ENCODE measurements at regions not wholly inside any gene's neighbourhood (a gene's known extent, or its start where the extent isn't known, plus 50 kb on each side); places are given as distances from the start of the nearest gene placed in this dataset.

DNA sequence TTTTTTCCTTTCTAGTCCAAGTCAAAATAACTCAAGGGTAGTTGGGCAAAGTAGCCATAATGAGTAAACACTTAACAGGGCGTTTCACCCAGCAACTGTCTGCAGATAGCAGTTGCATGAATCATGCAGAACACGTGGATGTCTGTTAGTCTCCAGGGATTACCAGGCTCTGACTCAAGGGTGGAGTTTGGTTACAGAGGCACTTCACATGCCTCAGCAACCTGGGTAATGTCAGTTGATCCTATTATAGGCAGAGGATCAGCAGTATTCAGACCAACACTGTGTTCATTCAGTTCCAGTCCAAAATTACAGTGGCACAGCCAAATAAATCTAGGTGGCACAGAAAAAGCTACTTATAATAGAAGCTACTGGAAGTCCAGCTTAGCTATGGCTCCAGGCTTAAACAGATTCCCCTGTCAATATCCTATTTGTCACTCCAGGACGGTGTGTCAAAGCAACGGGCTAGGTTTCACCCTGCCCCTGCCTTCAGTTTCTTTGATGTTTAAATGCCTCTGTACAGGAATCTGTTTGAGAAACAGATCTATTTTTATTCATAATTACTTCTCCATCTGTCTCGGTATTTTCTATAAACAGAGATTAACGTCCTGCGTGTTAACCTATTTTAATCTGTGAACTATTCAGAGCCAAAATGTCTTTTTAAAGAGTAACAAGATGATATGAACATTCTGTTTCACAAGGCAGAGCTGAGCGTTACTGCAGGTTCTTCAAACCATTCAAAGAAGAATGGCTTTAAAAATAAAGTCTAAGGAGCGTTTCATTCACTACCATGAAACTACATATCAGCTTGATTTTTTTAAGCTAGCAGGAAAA is 162.6 kb upstream of the AKR1E2 start:
- peak; percentile 96 for DNase-seq (ENCODE audit: low read depth, low spot score)

DNA sequence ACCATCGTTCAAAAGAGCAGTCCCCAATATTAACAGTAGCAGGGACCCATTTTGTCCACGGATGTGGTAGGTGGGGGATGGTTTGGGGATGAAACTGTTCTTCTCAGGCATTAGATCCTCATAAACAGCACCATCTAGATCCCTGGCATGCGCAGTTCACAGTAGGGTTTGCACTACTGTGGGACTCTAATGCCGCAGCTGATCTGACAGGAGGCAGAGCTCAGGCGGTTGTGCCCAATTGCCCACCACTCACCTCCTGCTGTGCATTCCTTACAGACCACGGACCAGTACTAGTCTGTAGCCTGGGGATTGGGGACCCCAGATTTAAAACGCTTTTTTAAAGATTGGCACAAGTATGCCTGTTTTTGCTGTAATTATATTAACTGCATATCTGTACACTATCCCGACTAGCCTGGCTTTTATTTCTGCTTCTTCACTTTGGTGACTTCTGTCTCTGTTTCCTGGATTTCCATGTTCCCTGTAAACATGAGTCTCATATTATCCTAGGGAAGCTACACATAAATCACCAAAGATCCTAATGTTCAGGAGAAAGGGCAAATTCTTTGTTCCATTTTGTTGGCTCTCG is 163.3 kb upstream of the AKR1E2 start:
- DNase-seq (ENCODE audit: low read depth, low spot score): no peak

DNA sequence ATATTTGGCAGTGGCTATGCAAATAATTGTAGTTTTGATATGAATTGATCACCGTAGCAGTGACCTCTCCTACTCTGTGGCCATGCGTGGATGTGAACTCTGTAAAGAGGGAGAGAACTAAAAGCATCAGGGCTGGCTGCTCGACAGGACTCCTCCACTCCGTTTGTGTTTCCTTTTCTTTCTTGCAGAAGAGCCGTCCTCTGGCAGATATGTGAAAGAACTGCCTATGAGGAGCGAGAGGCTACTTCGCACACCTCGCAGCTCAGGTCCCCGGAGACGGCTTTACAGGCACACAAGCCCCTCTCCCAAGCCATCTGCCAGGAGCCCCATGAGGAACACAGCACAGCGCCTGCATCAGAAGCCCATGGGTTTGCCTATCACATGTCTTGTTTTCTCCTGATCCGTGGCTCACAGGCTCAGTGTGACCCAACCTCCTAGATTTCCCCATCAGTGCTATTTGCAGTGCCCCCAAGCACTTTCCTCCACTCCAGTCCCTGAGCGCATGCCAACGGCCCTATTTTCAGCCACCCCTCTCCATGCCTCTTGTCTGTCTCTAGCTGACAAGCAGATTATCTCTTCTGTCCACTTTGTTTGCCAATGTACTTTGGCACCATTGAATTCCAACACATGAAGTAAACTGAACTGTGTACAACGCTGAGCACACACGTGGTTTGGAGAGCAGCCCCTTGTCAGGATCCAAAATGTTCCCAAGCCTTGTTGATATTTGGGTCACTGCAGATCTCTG is 164.3 kb upstream of the AKR1E2 start:
- no peak for DNase-seq (ENCODE audit: low read depth, low spot score)

DNA sequence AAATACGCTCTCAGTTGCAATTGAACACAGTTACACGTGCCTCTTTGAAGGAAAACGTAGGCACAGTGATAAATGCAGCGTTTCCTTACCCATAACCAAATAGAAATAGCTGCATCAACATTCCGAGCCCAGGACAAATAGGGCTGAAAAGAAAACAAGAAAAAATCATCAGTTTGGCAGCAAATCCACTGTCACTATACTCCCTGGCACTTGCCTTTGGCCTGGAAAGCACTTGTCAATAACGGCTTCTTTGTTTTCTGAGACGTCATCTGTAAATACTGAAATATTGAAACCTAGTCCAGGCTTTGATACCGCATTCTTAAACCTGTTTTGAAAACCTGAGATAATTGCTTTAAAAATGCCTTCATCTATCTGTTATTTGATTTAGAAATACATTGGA is 167.2 kb upstream of the AKR1E2 start:
- no peak for DNase-seq (ENCODE audit: low read depth, low spot score)

DNA sequence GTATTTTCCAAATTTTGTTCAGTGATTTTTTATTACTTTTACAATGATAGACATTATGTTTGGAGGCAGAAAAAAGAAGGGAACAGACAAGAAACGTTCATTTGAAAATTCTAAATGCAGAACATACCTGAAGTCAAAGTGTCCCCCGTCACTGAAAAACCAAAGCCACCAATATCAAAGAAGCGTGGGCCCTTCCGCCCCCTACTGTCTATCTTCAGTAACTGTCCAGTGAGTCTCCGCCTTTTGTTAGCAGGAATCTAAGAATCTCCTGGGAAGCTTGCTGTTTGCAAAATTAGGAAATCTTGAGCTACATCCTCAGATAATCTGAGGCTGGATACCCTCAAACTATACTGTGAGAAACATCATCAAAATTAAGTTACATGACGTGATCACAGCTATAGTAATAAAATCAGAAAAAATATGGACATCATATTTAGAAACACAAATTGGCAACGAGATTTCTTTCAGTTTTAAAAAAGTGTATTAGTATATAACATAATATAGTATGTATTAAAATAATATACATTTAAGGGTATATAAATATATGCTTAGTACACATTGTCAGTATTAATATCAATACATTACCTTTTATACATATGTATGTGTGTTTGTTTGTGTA is 169.3 kb upstream of the AKR1E2 start:
- no peak for DNase-seq (ENCODE audit: low read depth, low spot score)

DNA sequence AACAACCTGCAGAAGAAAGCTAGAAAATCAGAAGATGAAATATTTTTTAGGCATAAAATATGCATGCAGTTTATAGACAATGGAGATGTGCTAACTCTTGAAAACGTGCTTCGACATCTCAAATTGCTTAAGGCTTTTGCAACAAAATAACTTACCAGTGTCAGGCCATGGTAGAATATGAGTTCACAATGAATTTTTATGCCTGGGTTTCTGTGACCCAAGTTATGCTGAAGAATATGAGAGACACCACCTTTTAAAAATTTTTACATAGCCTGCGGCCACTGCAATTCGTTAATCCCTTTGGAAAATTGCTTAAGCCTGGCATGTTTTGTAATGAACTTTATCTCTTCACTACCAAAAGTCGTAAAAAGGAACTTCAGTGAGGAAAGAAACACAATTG is 170.1 kb upstream of the AKR1E2 start:
- DNase-seq (ENCODE audit: low read depth, low spot score): no peak

DNA sequence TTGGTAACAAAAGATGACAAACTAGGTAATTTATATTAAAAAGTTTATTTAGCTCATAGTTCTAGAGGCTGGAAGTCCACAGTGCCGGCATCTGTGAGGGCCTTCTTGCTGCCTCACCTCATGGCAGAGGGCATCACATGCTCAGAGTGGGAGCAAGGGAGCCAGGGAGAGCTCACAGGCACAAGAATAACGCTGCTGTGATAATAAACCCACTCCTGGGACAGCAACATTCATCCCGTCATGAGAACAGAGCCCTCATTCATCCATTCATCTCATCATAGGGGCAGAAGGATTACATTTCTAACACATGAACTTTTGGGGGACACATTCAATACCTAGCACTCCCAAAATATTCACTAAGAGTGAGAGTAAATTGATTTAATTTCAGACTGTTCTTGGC is 170.6 kb upstream of the AKR1E2 start:
- DNase-seq (ENCODE audit: low read depth, low spot score): no peak

DNA sequence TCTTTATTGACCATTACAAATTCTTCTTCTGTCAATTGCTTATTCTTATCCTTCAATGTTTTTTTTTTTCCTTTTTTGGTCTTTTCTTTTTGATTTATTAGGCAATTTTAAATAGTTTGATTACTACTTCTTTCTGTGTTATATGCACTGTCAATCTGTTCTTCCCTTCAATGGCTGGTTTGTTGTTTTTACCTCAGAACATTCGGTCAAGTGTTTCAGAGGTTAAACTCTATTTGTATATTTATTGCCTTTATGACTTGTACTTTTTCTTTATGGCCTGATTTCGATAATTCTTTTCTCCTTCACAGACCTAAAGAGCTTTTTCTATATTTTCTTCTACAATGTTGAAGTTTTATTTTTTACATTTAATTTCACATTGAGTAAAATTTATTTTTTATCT is 171.5 kb upstream of the AKR1E2 start:
- no peak for DNase-seq (ENCODE audit: low read depth, low spot score)

DNA sequence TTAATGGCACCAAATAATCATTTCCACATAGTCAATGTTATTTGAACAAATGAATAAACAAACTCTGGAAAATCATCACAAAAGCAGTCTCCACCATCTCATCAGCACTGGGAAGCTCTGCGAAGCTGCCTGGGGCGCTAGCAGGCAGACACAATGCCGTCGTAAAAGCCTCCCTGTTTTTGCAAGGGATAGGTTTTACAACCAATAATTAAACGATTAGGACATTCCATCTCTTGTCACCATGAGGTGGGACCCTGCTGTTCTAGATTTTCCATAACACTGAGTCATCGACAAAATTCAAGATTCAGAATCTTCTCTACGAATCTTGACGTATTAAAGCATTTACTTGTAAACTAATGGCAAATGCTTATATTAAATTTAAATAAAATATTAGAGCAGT is 172.8 kb upstream of the AKR1E2 start:
- no peak for DNase-seq (ENCODE audit: low read depth, low spot score)

DNA sequence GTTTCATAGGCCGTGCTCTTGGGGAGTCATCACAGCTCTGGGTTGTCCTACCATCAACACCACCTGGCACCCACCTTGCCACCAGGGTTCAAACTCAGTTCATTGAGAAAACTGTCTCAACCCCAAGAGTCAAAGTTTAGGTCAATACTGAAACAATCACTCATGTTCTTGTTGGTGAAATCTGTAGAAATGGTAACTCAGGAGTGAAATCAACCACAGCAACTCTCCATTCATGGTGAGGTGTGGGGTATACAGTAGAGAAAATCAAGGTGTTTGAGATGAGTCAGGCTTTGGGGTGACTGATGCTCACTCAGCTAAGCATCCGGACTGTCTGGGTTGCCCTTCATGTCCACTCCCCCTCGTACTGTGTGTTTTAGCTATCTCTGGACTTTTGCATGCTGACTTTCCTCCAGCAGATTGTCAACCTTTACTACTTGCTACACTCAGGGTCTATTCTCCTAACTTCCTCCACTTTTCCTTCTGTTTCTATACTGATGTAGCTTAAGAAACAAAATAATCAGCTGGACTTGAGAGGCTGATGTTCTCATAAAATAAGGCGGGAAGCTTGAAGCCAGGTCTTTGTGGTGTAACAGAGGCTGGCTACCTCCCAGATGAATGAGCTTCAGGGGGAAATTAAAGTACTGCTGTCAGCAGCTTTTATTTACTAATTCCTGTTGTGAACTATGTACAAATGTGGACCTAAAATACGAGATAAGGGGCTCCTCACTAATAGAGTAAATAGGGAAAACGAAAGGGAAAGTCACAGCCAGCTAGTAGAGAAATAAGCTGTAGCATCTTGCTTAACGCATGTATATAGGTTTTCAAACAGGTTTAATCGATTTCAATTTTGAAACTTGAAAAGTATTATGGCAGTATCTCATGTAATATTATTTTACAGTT is 173.6 kb upstream of the AKR1E2 start:
- DNase-seq (ENCODE audit: low read depth, low spot score): no peak

DNA sequence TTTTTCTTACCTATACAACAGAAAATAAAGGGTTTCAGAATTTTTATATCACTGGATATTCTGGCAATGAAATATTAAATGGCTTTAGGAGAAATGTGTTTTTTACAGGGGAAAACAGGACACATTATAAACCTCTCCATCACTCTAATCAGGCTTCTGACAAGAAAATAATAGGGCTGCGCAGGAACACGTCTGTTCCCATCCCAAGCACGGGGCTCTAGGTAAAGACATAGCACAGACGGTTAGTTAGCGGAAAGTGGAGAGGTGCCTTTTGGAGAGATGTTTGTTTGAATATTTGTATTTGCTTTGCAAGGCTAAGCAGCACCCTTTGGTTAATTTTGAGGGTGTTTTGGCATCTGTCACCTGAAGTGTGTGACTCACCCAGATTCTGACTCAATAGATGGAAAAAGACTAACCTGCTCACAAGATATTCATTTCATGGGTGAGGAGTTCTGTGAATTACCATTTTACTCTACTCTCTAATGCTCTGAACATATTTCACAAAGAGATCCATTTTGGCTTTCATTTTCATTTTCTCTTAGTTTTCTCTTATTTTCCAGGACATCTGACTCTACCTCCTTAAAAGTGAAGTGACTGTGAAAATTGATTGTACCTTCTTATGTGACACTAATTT is 174.5 kb upstream of the AKR1E2 start:
- no peak for DNase-seq (ENCODE audit: low read depth, low spot score)

DNA sequence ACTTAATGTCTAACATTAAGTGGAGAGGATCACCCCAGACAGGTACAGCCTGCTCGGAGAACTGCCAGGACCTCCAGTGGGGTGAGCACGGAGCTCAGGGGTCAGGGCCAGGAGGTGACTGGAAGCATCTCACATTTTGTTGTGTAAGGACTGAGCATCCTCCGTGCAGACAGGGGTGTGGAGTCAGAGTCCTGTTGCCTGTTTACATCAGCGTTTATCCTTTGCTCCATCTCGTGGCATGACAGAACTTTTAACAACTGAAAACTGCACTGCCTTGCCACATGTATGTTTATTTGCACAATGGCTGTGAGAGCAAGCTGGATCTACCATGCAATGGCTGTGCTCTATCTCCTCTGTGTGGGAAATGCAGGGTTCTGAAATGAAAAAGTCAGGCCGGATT is 175.4 kb upstream of the AKR1E2 start:
- DNase-seq (ENCODE audit: low read depth, low spot score): no peak

DNA sequence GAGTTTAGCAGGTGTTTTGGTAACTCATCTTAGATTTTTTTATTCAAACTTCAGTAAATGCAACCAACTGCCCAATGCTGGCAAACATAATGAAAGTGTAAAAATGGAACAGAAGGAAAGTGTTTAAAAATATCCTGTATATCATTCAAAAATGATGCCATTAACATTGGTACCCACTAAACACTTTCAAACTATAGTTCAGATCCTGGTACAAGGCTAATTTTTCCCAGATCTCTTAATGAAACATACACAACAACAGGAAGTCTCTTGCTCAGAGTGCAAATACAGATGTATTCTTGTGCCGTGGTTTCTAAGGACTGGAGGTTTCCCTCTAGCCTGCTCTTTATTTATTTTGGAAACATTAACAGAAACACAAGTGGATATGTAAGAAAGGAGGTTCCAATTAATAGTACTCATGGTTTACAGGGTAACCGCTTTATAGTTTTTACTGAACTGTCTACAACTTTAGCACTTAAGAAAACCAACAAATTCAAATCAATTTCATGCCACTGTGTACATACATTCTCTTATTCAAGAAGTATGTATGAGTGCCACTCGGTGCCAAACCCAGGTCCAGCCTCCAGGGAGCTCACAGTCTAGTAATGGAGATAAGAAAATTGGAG is 176.0 kb upstream of the AKR1E2 start:
- peak; percentile 51 for DNase-seq (ENCODE audit: low read depth, low spot score)

DNA sequence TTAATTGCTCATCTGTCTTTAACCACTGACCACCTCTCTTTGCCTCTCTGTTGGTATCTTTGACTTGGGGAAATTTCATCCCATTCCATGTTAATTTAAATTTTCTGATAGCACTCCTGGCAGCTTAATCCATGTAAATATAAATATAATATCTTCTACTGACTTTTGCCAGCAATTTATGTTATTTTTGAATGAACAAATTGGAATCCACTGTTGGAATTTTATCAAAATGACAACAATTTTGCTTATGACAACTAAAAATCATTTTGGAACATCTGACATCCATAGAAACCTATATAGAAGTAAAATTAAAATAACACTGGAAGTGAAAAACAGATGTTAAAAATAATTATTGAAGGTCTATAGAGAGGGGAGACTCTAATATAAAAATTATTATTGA is 176.5 kb upstream of the AKR1E2 start:
- DNase-seq (ENCODE audit: low read depth, low spot score): no peak

DNA sequence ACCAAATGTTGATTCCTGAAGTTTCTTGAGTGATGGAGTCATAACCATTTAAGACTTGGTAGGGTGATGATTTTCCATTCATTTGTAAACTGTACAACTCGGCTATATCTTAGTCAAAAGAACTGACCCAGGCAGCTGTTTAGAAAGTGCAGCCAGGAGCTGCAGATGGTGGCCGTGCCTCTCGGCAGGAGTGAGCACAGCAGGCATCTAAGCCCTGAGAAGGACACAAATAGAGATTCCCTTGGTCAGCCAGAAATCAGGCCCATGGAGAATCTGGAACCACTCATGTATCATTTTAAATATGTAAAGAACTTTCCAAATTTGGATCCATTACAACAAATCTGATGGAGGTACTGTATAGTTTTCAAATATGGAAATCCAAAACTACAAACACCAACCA is 177.0 kb upstream of the AKR1E2 start:
- DNase-seq (ENCODE audit: low read depth, low spot score): no peak

DNA sequence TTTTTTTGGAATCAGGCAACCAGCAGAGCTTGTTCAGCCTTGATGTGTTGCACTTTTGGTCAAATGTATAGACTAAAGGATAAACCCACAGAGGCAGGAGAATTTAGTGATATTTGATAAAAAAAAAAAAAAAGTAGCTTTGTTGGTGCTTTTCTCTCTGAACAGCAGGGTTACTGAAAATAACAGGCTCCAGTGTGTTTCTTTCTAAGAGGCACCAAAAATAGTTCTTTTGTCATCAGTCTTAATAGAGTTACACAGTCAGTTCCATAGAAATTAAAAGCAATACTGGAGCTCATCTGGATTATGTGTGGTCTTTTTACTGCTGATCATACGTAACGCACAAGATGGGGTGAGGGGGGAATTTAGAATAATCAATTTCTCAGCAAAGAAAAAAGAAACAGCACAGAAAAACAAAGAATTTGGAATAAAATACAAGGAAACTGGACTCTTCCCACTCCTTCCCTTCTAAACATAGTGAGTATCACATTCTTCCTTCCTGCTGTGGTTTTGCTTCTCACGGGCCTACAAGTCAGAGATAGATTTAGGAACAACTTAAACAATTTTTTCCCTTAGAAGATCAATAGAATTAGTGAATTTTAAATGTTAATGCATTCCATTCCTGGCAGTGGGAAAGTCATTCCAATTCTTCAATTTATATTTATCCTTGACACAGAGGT is 178.8 kb upstream of the AKR1E2 start:
- DNase-seq (ENCODE audit: low read depth, low spot score): no peak

DNA sequence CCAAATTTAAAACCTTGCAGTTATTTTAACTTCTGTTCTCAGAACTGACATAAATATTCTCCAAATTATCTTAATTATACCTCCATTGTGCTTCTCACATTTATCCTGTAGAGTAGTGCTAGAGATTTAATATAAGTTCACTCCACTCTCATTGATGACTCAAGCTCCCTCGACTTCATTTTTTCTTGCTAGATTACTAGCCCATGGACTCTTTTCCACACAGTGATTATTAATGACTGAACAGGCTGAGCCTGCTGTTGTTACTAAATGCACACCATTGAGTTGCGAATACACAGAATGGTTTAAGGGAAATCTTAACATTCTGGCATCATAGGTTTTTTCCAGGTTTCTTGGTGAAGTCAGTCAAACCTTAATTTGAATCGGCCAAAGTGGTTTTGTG is 179.5 kb upstream of the AKR1E2 start:
- no peak for DNase-seq (ENCODE audit: low read depth, low spot score)

DNA sequence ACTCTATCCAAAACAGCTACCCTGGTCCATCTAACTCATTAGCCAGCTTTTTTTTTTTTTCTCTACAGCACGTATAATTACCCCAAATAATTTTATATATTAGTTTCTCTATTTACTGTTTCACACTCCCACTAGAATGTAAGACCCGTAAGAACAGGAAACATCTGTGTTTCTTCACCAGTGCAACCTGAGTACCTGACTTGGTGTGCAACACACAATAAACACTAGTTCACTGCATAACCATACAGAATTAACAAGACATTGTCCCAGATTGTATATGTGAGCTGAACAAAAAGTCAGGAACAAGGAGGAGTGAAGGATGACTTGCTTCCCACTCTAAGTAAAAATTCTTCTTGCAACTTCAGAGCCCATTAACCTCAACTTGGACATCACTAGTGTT is 180.2 kb upstream of the AKR1E2 start:
- DNase-seq (ENCODE audit: low read depth, low spot score): no peak

DNA sequence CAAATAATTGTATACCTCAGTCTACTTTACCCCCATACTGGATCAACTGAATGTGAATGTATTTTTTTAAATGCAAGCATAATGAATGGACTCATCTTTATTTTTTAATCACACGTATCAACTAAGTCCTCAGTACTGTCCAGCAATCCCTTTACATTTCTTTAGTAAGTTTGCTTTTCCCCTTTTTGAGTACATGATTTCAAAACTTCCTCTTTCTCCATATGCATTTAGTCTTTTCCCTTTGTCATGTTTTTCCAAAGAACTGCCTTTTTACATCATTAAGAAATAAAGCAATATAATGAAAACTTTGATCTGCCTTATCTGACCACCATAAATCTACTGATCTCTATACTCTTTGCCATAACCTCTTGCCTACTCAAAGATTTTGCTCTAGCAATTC is 182.5 kb upstream of the AKR1E2 start:
- no peak for DNase-seq (ENCODE audit: low read depth, low spot score)

DNA sequence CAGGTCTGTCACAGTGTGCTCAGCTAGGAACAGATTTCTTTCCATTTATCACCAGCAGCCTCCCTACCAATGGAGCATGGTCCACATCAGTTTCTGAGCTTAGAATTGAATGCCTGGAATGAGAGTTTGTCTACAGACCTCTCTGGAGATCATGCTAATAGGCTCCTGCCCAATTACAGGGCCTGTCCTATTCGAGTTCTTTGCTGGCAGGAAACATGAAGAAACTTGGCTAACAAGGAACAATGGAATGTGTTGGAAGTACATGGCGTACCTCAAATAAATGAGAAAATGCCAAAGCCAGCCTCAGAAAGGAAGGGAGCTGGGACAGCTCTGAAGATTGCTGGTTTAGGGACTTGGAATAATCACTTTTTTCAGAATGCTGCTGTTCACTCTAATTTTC is 186.0 kb upstream of the AKR1E2 start:
- DNase-seq (ENCODE audit: low read depth, low spot score): no peak

All from pulmonary artery endothelial cell (primary cell).